HG03575 (cell line): ENCODE measurements at regions not wholly inside any gene's neighbourhood (a gene's known extent, or its start where the extent isn't known, plus 50 kb on each side); places are given as distances from the start of the nearest gene placed in this dataset.

ENCODE experiments used
- ATAC-seq: cut with Tn5 transposase; IDR thresholded peaks from one replicate; pipeline ENCODE4 v1.9.1; 2021; ENCODE audit not compliant: unreplicated experiment, insufficient number of reproducible peaks, low FRiP score; ENCODE audit errors: extremely low read depth

DNA sequence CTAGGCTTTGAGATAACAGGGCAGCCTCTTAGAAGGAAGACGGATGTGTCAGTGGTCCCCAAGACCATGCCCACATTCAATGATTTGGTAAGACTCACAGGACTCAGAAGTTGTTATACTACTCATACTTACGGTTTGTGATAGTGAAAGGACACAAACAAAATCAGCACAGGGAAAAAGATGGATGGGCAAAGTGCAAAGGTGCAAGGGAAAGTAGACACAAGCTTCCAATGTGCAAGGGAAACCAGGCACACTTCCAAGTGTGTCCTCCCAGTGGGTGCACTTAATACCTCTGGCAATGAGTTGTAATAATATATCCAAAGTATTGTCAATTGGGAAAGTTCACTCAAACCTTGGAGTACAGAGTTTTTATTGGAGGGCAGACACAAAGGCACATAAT, 53.8 kb upstream of the VCX start:
- ATAC-seq = no peak

- no peak for ATAC-seq
Measured at GRCh38 chrX:7788334-7788733, 54.6 kb upstream of the VCX start.

DNA sequence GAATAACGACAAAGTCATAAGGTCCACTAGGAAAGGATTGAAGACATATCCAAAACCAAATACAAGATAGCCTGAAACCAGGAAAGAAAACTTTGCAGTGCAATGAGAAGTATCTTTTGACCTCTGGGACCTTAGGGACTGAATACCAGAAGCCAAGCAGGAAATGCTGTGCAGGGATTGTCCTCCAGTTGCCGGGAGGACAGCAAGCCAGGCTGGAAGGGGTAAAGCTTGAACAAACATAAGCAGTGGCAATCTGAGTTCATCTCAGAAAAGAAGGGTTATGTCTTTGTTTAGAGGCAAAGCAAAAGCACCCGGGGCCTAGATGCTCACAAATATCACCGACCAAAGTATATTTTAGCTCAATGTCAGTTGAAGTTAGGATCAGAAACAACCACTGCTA, 55.3 kb upstream of the VCX start:
- no peak for ATAC-seq

- no peak for ATAC-seq
Measured at GRCh38 chrX:7784580-7784979, 58.4 kb upstream of the VCX start.

DNA sequence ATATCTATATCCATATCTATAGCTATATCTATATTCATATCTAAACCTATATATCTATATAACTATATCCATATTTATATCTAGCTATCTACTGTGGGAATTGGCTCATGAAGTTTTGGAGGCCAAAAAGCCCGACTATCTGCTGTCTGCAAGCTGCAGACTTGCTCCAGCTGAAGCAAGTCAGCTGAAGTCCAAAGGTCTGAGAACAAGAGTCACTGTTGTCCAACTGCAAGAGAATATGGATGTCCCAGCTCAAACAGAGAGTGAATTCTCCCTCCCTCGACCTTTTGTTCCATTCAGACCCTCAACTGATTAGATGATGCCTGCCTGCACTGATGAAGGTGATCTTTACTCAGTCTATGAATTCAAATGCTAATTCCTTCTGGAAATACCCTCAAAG, 63.3 kb upstream of the VCX start:
- ATAC-seq = no peak

DNA sequence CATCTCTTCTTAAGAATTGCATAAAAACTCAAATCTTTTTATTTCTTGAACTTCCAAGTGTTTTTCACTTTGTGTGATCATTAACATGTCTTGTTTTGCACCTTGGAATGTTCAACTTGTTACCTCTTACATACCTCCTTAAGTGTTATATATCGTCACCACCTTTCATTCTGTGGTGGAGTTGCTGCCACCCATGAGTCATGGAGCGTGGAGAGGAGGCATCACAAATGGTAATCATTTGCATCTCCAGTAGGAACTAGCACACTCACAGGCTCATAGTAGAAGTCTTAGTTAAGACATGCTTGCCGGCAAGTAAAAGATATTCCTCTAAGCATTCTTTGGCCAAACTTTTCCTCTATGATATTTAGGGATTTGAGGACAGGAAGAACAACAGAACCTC, 67.0 kb upstream of the VCX start:
- no peak for ATAC-seq

DNA sequence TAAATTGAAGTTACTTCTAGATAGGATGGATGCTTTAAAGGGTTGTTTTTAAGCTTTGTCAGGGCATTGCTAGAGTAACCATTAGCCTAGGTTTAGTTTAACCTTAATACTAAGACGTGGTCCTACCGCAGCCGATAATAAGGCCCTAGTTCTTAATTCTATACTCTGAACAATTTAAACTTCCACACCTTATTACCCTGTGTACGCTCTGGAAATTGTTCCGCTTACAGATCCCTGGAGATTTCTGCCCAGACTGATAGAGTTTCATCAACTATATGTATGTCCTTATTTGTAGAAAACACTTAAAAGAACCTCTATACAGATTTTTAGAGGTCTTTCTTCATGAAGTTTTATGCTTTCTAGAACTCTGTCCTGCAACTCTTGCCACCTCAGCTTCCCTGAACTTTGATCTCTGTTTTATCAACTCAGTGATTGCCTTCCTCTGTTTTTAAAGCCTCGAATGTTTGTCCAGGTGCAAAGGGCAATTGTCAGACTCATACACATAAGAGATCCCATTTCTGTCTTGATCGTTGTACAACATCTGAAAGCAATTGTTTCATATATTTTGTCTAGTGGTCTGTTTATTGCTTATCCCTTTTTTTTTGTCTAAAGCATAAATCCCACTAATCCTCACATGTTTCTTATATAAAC, 71.1 kb upstream of the VCX start:
- ATAC-seq = no peak

DNA sequence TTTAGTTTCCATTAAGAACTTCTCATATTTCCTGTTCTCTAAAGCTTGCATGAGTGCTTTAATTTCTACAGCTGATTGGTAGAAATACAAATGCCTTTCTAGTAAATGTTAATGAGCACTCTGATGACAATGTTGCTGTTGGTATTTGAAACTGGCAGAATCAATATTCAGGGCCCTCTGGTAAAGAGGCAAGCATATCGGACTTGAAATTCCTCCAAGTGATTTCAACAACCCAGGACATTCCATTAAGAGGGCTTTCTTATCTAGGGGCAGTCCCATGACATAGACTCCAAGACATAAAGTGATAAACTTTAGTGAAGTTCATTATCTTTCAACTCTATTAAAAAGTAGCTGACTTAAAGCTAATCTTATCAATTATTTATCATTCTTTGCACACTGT, 83.1 kb upstream of the VCX start:
- ATAC-seq = no peak

DNA sequence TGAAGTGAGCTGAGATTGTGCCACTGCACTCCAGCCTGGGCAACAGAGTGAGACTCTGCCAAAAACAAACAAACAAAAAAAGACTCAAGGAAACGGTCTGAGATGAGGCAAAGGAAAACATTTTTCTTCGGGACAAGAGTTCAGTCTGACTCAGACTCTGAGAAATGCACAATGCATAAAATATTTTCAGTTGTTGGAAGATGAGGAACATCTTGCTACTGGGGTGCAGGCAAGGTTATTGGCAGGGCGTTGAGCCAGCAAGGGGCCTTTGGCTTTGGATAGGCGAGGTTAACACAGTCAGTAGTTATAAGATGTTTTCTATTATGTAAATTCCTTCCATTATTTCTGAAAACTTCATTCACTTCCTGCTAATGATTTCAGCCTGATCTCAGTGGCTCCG, 96.1 kb upstream of the VCX start:
- no peak for ATAC-seq

- no peak for ATAC-seq
Measured at GRCh38 chrX:7730071-7730470, 112.9 kb upstream of the VCX start.

GRCh38 chrX:7720519-7720918, 122.5 kb upstream of the VCX start:
- no peak for ATAC-seq

DNA sequence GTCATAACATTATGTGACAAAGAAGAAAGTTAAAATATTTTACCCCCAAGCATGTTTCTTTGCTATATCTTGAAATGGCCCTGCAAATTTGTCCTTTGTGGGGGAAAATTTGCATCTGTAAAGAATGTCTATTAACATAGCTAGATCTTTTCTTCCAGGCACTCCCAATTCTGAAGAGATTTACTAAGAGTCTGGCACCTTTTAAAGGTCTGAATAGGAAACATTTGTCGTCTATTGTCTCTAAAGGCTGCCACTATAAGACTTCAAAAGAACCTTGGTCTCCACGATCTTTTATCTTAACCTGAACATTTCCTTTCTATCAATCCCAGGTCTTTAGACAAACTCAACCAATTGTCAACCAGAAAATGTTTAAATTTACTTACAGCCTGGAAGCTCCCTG, 128.6 kb upstream of the VCX start:
- ATAC-seq = no peak

GRCh38 chrX:7711167-7711566, 131.8 kb upstream of the VCX start:
- ATAC-seq = no peak

GRCh38 chrX:7709845-7710244, 133.1 kb upstream of the VCX start:
- ATAC-seq = no peak

DNA sequence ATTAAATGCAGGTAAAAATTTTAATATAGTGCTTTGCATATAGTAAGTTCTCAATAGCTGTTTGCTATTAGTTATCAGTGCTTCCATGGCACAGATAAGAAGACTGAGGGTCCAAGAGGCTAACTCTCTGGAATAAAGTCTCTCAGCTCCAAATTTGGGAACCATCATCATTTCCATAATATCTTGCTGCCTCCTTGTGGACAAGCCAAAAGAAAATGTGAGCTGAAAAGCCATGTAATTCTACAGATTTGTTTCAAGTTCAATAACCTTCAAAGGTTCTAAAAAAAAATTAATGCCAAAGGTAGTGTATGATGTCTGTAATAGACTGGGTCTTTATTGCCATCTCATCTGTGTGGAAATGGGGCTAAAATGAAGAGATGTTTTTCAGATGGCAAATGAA, 136.9 kb upstream of the VCX start:
- no peak for ATAC-seq

DNA sequence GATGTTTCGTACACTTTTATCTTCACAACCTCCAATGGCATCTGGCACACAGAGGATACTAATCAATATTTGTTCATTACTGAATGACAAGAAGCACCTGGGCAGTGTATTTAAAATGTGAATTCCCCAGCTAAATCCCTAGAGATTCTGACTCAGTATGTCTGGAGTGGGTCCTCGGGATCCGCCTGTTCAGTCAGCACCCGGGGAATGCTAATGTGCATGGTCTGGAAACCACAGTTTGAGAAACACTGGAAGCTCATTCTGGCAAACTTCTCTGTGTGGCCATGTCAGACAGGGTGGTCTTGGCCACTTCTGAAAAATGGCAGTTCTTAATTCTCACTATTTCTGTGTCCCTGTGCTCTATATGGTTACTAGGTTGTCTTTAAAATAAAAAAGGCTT, 138.8 kb upstream of the VCX start:
- no peak for ATAC-seq

- no peak for ATAC-seq
Measured at GRCh38 chrX:7698248-7698647, 144.7 kb upstream of the VCX start.

GRCh38 chrX:7690842-7691241, 152.1 kb upstream of the VCX start:
- ATAC-seq = no peak

- no peak for ATAC-seq
Measured at GRCh38 chrX:7689791-7690412, 153.1 kb upstream of the VCX start.

DNA sequence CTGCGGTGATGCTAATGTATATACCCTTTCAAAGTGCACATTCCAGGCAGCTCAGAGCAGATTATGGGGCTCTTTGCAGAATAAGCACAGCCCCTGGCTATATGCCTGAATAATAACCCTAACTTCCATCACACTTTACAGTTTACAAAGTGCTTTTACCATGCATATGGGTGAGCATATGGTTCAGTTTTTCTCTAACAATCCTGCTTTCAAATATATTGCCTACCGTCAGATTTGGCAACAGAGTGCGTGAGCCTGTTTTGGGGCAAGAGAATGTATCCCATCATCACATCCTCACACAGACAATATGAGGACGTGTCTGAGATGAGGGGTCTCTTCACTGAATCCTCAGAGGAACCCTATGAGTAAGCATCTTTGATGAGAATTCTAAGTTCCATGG, 162.8 kb upstream of the VCX start:
- no peak for ATAC-seq

- no peak for ATAC-seq
Measured at GRCh38 chrX:7654316-7654715, 188.7 kb upstream of the VCX start.
